ENCODE measurements at regions not wholly inside any gene's neighbourhood (a gene's known extent, or its start where the extent isn't known, plus 50 kb on each side); places are given as distances from the start of the nearest gene placed in this dataset.

GRCh38 chr10:118107040-118107439 is 60.3 kb upstream of the RAB11FIP2 start:
- DNase-seq (ENCODE audit: low read depth in 2 of 2): no peak

DNA sequence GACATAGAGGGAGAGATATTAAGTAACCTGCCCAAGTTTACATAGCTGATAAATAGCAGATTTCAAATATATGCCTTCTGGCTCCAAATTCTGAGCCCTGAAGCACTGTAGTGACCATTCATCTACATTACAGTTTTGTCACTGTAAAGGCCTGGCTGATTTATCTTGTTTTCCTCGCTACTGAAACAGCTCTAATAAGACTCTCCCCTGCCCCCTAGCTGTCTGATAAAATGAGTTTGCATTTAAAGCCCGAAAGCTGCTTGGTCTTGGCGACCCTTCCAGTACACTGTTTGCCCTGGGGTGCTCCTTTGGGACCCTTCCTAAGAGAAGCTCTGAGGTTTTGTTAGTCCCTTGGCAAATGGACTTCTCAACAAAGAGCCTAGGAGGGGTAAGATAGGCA is 59.7 kb upstream of the RAB11FIP2 start:
- no peak for DNase-seq (ENCODE audit: low read depth in 2 of 2)

- DNase-seq (ENCODE audit: low read depth in 2 of 2): no peak
Measured at GRCh38 chr10:118102121-118102520, 55.4 kb upstream of the RAB11FIP2 start.

GRCh38 chr10:118101501-118101900 is 54.8 kb upstream of the RAB11FIP2 start:
- no peak for DNase-seq (ENCODE audit: low read depth in 2 of 2)

All from stimulated activated CD4-positive, alpha-beta T cell treated with anti-CD3 and anti-CD28 coated beads, Interleukin-1b, Interleukin-23, amount 100 ng/mL, for 4 hours (primary cell).